GM18519 (cell line): ENCODE measurements at regions not wholly inside any gene's neighbourhood (a gene's known extent, or its start where the extent isn't known, plus 50 kb on each side); places are given as distances from the start of the nearest gene placed in this dataset.
"Not testable (repeated sequence)": the region's sequence is repeated elsewhere in the genome, so short reads cannot be mapped to it uniquely, and the experiment has no call there.

Experiments used
- ATAC-seq: cut with Tn5 transposase; IDR thresholded peaks from one replicate; pipeline ENCODE4 v1.9.1; 2021; ENCODE audit warnings: mild to moderate bottlenecking, moderate library complexity; ENCODE audit not compliant: unreplicated experiment, low FRiP score

DNA sequence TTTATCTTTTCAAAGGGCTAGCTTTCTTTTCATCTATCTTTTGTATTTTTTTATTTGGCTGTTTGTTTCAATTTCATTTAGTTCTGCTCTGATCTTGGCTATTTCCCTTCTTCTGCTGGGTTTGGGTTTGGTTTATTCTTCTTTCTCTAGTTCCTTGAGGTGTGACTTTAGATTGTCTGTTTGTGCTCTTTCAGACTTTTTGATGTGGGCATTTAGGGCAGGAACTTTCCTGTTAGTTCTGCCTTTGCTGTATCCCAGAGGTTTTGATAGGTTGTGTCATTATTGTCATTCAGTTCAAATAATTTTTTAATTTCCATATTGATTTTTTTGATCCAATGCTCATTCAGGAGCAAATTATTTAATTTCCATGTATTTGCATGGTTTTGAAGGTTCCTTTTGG is 325.0 kb downstream of the PTPRC start:
- not testable (repeated sequence) for ATAC-seq

DNA sequence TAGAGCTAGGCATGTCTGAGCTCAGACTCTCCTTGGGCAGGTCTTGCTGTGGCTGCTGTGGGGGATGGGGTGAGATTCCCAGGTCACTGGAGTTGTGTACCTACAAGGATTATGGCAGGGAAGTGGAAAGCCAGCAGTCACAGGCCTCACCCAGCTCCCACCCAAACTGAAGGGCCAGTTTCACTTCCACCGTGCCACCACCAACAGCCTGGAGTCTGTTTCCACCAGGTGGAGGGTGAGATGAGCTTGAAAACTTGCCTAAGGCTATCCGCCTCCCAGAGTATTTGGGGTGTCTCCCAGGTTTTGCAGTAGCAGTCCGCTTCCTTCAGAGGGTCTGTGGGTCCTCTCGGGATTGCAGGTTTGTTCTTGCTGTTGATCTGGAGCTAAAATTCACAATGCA is 327.7 kb downstream of the PTPRC start:
- no peak for ATAC-seq

DNA sequence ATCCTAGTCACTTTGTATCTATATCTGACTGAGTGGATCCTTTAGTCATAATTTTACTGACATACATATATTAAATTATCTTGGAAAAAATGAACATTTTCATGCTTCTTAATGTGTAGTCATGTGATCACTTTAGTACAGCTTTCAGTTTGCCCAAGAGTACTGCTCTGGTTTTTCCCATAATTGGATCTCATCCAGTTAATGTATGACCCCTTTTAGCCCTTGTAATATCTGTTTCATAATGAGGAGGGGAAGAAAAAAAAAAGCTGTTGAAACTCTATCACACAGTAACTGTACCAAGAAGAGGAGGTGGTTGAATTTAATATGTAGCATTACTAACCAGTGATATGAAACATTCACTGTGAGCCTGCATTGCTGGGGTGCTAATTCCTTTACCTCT is 328.7 kb downstream of the PTPRC start:
- no peak for ATAC-seq

GRCh38 chr1:198968866-198969265 is 330.0 kb downstream of the PTPRC start:
- ATAC-seq = no peak

- ATAC-seq = no peak
Measured at GRCh38 chr1:198969981-198970380, 331.1 kb downstream of the PTPRC start.

- no peak for ATAC-seq
Measured at GRCh38 chr1:198970916-198971315, 332.1 kb downstream of the PTPRC start.

DNA sequence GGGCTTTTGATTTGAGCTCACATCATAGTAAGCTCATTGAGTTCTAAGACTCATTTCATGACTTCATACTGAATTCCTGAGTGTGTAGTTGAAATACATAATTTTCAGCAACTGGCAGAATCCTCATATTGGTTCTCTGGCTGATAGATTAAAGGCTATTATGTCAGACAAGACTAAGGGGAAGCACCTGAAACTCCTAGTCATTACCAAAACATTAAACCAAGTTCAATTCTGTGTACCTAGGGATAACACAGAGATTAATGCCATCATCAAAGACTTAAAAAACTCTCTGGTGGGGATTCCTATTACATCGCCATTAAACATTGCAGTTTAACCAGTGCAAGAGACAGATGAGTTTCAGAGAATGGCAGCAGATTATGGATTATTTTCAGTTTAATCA is 339.1 kb downstream of the PTPRC start:
- no peak for ATAC-seq

DNA sequence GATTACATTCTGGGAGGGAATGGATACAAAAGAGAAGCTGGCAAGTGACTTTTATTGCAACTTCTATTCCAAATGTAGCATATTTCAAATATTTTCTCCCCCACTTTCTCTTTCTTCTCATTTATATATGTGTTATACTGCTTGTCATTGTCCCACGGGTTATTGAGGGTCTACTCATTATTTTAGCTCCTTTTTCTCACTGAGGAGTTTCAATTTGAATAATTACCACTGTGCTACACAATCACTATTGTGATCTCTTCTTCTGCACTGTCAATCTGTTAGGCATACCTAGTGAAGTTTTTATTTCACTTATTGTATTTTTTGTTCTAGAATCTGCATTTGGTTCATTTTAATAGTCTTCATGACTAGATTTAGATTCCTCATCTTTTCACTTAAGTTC is 339.7 kb downstream of the PTPRC start:
- ATAC-seq = no peak

- no peak for ATAC-seq
Measured at GRCh38 chr1:198986036-198986435, 347.2 kb downstream of the PTPRC start.

- no peak for ATAC-seq
Measured at GRCh38 chr1:198986442-198986841, 347.6 kb downstream of the PTPRC start.

DNA sequence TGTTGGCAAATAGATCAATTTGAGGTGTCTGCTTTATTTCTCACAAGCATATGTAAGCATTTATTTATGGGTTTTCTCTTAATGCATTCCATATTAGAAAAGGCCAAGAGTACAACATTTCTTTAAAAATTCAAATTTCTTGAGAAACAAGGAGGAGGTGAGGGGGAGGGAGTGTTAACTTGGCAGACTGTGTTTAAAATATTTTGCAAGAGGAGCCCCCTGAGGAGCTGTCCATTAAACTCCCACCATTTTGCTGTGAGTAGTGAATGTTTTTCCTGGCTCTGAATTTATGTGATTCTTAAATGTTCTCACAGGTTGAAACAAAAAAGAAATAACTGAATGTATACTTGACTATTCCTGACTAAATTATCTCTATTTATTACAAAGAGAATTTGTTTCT is 363.8 kb downstream of the PTPRC start:
- ATAC-seq = no peak

GRCh38 chr1:199007423-199007822 is 368.6 kb downstream of the PTPRC start:
- no peak for ATAC-seq

DNA sequence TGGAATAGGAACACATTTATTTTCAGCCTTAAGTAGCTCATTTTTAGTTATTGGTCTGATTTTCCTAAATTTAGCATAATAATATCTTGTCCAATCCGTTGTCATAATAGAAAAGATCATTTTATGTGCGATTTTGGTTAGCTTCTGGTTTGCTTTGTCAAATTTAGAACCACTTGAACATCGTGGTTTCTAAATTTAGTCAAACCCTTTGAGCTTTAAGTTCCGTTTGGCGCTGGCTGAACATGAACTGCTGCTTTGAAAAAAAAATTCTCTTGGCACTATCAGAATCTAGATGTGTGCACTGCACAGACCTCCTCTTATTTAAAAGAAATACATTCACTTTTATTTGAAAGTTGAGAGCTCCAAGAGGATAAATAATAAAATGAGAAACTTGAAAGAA is 370.6 kb downstream of the PTPRC start:
- ATAC-seq = no peak

DNA sequence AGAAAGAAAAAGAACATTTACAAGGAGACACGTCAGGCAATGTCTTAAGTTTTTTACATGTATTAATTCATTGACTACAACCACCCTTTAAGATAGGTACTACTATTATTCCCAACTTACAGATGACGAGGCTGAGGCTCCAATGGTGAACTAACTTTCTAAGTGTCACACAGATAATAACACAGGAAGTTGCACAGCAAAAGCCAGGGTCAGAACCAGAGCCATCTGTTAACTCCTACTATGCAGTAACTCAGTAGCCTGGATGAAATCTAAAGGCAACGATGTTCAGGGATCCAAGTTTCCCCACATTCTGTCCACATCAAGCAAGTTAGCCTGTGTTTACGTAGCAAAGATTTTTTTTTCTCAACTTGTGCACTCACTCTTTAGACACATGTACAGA is 371.7 kb downstream of the PTPRC start:
- ATAC-seq = no peak

DNA sequence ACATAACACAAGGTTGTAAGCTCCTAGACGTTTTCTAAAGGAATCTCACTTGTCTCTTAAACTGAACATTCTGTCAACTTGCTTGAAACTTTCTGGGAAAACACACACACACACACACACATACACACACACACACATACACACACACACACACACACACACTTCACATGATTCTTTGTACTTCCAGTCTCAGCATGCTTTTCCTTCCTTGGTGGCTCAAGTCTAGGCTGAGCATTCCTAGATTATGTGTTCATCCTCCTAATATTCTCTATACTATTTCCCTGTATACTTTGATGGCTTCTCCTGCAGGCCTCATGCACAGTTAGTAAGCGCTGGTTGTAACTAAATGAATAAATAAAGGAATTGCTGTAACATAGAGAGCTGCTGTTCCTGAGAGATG is 372.1 kb downstream of the PTPRC start:
- ATAC-seq = no peak

DNA sequence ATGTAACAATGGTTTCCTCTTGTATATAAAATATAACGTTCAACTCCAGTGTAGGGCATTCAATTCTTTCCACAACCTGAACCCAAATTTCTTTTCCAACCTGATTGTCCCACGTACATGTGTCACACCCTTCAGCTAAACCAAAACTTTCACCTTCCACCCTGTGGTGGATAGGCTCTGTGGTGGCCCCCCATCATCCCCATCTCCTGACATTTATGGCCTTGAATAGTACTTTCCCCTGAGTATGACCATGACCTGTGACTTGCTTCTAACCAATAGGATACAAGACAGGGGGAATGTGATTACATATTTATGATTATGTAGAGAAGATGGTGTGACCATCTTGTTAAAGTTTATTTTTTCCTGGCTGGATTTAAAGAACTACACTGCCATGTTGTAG is 377.0 kb downstream of the PTPRC start:
- ATAC-seq = no peak

DNA sequence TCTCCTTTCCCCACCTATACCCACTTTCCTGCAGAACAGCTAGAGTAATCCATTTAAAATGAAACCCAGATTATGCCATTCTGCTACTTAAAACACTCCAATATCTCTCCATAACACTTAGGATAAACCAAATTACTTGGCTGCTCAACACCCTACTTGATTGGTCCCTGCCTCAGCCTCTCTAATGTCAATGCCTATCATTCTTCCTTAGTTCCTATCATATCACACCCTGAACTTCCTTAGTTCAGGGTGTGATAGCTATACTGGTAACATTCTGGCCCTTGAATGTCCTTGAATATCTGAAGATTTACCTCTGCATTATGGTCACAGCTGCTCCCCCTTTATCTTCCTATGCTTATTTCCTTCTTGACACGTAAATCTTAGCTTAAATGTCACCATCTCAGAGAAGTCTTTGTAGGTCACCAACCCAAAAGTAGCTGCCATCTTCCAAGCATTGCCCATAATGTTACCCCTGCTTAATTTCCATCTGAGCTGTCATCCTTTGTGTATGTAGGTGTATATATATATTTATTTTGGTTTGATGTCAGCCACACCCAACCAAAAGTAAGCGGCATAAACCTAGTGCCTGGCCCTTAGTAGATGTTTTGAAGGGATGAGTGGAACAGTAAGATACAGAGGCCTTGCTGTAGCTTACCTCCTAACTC is 379.8 kb downstream of the PTPRC start:
- ATAC-seq = no peak

DNA sequence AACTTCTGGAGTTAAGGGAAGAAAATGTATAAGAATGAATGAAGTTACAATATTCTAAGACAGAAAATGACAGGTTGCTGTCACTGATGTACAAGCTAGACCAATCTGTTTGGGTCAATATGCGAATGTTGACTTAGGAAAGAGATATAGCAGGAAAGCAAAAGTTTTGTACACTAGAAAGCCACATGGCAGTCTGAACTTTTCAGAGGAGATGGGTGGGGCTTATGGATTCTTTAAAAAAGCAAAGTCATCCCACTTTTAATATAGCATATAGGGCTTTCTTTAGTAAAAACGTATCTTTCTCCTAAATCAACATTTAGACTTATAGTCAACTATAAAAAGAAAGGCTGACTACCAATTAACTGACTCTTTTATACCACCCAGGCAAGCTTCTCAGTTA is 381.2 kb downstream of the PTPRC start:
- no peak for ATAC-seq

DNA sequence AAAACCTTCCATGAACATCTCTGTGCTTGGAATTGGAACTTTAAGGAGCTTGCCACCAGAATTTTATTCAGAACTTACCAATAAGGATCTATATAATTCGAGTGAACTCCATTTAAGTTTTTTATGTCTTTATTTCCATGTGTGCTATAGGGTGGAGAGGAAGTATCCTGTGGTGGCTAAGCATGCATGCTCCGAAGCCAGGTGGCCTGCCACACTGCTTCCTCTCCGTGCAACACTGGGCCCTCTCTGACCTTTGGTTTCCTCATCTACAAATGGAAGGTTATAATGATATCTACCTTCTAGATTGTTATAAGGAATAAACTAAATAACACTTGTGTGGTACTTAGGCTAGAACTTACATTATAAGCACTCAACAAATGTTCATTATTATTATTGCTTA is 382.1 kb downstream of the PTPRC start:
- no peak for ATAC-seq

DNA sequence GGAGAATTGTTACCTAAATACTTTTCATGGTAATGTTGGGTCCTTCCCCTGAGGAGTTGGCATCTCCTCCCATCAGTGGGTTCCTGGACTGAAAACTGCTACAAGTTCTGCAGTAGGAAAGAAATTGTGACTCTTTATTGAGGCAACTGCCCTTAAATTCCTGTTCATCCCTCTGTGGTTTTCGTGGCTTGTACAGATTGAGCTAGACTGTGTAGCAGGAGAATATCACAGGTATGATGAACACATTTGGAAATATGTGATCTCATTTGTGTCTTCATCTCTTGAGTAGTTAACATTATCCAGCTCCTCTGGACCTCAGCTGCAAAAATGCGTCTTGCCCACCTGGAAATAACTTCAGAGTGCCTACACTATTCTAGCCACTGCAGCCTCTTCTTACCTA is 390.6 kb downstream of the PTPRC start:
- ATAC-seq = no peak

DNA sequence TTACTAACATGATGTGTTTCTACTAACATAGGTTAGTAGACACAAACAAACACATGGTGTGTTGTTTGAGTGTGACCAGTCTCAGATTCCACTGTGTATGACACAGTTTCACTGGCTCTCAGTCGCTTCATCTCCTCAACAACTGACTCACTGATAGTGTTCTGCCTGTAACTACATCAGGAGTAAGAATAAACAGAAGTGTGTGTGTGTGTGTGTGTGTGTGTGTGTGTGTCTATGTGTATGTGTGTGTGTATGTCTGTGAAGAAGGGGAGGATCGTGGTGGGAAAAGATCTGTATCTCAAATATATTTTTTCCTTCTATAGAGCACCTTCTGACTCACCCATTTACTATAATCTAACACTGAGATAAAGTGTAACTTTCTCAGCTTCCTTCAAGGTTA is 391.0 kb downstream of the PTPRC start:
- no peak for ATAC-seq

GRCh38 chr1:199030541-199030940 is 391.7 kb downstream of the PTPRC start:
- not testable (repeated sequence) for ATAC-seq

GRCh38 chr1:199031170-199031569 is 392.3 kb downstream of the PTPRC start:
- not testable (repeated sequence) for ATAC-seq
